PC-9 (cell line): ENCODE measurements at regions not wholly inside any gene's neighbourhood (a gene's known extent, or its start where the extent isn't known, plus 50 kb on each side); places are given as distances from the start of the nearest gene placed in this dataset.

Experiments used
- EZH2 ChIP-seq: fragments of 200-600 bp; sonication (generic); IDR thresholded peaks from 2 replicates; pipeline ENCODE4 v1.8.0; 2017; ENCODE audit warnings: antibody characterized with exemption, low read depth
- TF ChIP-seq, protein P1 (sequence below): fragments of 200-600 bp; sonication (generic); conservative IDR thresholded peaks from 2 replicates; pipeline ENCODE4 v1.6.1; 2017; ENCODE audit warnings: mixed run types, antibody characterized with exemption, mild to moderate bottlenecking, moderate library complexity

DNA sequence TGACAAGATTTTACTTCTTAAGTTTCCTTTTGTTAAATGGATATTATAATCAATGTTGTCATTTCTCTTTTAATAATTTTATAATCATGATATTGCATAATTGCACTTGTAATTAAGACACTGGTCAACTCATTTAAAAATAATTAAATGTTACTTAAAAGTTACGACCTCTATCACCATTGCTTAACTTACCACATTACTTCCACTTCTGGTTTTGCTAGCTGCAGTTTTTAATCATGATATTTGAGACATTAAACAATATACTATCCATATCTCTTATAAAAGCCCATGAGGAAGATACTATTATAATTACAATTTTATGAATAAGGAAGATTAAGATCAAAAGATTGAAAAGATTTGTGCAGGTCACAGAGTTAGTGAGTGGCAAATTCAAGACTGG, 502.0 kb downstream of the RNF144A start:
- TF ChIP-seq EZH2 = no peak
- TF ChIP-seq, protein P1, sequence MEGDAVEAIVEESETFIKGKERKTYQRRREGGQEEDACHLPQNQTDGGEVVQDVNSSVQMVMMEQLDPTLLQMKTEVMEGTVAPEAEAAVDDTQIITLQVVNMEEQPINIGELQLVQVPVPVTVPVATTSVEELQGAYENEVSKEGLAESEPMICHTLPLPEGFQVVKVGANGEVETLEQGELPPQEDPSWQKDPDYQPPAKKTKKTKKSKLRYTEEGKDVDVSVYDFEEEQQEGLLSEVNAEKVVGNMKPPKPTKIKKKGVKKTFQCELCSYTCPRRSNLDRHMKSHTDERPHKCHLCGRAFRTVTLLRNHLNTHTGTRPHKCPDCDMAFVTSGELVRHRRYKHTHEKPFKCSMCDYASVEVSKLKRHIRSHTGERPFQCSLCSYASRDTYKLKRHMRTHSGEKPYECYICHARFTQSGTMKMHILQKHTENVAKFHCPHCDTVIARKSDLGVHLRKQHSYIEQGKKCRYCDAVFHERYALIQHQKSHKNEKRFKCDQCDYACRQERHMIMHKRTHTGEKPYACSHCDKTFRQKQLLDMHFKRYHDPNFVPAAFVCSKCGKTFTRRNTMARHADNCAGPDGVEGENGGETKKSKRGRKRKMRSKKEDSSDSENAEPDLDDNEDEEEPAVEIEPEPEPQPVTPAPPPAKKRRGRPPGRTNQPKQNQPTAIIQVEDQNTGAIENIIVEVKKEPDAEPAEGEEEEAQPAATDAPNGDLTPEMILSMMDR = no peak
